GM19463 (cell line): ENCODE measurements at regions not wholly inside any gene's neighbourhood (a gene's known extent, or its start where the extent isn't known, plus 50 kb on each side); places are given as distances from the start of the nearest gene placed in this dataset.
"Not testable (repeated sequence)": the region's sequence is repeated elsewhere in the genome, so short reads cannot be mapped to it uniquely, and the experiment has no call there.

Experiments
- ATAC-seq: cut with Tn5 transposase; IDR thresholded peaks from one replicate; pipeline ENCODE4 v1.9.1; 2021; ENCODE audit warnings: mild to moderate bottlenecking, moderate library complexity; ENCODE audit not compliant: unreplicated experiment

DNA sequence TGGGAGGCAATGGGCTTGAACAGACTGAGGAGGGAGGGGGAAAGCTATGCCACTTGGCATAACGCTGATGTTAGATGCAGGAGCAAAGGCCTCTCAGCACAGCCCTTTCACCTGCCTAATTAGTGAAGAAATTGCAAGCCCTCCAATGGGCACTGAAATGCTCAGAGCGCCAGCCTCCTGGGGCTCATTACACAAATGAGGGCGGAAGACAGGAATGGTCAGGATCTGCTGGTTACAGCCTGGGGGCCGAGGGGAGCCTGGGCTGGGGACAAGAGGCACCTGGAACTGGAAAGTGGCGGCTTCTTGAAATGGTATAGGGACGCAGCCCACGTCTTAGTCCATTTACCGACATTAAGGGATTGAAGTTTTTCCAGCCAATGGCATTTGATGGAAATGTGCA is 50.2 kb upstream of the PLET1 start:
- no peak for ATAC-seq

DNA sequence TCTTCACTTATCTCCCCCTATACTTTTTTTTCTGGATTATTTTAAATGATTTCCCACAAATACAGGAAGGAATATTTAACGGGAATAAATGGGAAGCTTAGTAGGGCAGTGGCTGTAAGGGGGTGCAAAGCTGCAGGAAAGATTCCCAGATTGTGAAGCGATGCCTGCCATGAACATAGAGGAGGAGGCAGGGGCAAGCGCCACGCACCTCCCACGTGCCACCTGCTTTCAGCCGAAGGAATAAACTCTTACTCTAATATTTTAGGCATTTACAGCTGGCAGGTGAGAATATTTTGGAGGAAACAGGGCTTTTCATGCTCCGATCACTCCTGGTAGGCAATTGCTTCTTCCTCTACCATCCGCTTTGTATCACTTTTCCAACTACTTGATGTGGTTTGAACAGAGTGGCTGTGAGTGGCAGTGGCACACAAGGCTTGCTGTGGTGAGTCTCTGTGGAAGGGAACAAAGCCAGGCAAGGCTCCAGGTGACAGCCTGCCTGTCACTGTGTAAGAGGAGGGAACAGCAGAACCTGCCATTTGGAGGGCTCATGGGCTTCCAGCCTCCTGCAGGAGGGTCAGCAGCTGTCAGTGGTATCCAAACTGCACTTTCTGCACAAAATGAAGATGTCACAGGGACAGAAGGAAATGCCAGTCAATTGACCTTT is 54.5 kb upstream of the PLET1 start:
- ATAC-seq = no peak

DNA sequence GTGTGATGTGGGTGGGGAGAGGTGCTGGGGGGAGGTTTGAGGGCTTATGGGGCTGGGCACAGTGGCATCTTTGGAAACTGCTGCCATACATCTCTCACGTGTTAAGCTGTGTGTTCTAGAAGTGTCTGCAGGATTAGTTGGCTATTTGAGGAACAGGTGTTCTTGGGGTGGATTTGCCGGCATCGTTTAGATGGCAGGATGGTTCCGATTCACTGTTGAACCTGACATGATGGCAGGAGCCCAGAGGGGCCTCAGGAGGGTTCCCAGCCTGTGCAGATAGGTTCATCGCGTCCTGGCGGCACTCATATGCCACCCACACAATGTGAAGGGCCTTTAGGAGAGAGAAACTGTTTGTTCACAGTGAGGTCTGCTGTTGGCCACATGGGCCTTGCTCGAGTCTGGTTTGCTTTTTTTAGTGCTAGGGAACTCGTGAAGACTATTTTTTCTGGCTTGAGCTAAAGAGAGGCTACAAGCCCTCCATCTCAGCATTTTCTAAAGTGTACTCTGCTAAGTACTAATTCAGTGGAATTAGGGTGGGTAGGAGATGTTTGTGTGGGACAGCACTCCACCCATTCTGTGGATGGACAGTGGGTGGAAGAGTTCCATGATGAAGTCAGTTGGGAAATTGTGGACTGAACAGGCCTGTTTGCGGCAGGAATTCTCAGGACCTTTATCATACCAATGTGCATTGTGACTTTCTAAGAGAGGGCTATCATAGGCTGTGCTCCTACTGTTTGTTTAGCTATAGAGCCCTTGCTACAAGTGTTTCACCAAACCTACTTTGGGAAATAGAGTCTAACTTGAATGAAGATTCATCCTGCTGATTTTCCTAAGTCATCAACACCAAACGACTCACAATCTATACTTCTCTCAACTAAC is 55.4 kb upstream of the PLET1 start:
- ATAC-seq = no peak

DNA sequence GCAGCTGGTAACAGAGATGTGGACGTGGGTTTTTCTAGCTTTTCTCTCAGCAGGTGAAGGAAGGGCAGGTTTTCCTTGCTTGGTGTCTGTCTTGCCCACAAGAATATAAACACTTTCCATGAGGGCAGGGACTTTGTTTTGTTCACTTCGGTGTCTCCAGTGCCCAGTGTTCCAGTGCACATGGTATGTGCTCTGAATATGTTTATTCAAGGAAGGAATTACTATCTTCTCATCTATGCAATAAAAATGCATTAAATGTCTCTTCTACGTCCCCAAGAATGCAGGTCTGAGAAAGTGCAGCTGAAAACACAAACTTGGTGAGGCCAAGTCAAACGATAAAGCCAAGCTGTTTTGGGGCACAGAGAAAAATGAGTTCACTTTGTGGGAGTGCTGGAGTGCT is 56.3 kb upstream of the PLET1 start:
- no peak for ATAC-seq

DNA sequence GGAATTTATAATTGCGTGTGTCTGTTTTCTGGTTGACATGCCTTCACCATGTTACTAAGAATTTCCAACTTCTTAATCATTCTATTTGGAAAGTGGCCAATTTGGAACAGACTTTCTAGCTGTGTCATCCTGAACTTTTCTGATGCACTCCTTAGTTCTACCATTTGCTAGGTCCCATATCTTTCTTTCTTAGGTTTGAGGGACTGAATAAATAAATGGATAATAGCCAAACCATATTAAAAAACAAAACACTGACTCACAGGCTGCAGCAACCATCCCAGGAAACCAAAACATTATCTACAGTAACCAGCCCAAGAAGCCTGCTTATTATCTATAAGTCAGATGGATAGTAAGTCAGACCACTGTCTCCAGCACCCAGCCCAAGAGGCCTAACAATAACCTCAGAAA is 57.5 kb upstream of the PLET1 start:
- no peak for ATAC-seq

DNA sequence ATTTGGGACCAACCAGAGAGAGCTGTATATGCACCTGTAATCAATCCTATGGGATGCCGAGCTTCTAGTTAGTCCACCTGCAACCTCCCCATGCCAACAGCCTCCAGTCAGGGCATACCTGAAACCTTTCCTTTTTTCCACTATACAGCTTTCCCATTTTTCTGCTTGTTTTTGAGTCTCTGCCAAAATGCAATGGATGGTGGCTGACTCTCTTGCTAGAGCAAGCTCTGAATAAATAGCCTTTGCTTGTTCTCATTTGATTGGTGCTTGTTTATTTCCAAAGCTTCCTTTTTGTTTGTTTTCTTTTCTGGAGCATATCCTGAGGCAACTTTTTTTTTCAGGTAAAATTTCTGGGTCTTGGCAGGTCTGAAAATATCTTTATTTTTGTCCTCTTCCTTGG is 58.0 kb upstream of the PLET1 start:
- no peak for ATAC-seq

DNA sequence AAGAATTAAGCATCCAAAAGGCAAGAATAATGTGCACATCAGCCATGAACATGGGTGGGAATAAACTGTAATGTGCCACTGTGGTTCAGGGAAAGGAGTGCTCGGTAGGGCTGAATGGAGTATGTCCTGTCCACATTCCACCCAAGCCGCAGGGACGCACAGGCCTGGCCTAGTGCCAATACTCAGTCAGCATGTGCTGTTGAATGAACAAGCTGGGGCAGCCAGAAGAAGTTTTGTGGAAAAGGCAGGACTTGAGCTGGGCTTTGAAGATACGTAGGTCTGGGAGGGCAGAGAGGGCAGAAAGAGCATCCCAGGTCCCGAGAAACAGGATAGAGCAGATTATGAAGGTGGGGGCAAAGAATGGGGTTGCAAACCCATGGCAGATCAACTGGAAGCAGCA is 60.0 kb upstream of the PLET1 start:
- ATAC-seq = no peak

DNA sequence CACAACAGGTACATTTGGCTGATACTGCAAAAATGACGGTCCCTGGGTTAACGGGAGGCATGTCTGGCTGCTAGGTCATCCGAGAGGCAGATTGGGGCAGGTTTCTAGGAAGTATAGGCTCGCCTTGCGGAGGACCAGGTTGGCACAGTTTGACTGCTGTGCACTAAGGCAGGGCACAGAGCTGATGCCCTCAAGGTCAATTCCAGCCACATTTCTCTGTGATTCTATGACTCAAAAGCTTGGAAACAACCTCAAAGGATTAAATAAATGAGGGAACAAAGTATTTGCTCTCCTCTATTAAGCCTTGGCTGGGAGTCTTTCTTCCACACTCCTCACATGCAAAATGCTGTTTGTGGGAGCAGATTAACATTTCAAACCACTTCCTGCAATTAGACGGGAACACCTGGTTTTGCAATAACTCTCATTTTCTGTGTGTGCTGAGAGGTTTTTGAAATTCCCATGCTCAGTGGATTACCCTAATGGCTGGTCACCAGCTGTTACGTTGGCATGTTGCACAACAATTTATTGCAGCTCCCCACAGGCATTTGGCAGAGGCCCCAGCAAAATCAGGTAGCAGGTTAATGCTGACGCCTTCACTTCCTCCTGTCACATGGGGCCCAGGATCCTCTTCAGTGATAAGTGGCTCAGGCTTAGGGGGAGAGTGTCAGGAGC is 61.0 kb upstream of the PLET1 start:
- ATAC-seq = no peak

DNA sequence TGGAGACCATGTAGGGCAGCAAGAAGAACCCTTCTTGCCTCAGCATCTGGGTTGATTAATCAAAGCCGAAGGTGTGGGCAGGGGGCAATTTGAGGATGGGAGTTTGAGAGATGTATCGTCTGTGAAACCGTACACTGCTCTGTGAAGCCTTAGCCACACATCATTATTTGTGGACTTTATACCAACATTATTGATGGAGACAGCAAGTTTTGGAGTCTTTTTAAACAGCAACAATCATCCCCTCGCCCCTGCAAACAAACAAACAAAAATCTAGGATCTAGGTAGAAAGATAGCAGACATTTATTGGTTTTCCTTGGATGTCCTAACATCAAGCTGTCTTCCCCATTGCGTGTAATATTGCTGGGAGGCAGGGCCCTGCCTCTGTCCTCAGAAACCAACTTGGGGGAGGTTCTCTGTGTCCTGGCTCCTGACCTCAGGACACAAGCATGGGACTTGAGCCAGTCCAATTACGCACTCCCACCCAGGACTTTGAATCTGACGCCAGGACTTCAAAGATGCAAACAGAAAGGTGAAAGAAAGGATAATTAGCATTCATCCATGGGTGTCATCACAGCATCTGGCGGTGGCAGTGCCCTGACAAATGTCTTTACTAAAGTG is 61.6 kb upstream of the PLET1 start:
- ATAC-seq = no peak

DNA sequence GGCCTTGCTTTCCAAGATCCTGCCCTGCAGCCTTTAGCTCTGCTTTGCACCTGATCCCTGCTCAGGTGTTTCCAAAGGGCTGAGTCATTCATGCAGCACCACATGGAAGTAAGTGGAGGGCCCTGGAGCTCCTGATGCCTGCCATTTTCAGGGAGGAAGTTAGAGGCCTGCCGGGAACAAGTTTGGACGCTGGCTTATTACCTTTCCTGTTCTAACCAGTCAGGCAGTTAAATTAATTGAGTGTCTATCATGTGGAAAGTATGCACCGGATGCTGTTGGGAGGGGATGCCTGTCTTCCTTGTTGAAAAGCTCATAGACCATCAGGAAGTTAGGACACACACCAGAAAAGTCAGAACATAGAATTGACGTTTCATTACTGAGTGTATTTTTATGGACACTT is 73.7 kb upstream of the PLET1 start:
- no peak for ATAC-seq

DNA sequence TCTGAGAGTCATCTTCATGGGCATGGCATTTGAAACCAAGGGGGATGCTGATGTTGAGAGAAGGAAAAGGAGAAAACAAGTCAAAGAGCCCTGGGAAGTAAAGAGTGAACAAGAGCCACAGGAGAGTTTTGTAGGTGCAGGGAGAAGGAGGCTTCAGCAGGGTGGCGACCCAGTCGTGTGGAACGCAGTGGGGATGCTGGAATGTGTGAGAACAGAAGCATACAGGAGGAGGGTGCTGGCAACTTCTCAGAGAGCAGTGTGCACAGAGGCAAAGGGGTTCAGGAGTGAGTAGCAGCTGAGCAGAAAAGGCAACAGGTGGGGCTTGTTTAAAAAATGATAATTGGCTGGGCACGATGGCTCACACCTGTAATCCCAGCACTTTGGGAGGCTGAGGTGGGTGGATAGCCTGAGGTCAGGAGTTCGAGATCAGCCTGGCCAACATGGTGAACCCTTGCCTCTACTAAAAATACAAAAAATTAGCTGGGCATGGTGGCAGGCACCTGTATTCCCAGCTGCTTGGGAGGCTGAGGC is 75.8 kb upstream of the PLET1 start:
- no peak for ATAC-seq

DNA sequence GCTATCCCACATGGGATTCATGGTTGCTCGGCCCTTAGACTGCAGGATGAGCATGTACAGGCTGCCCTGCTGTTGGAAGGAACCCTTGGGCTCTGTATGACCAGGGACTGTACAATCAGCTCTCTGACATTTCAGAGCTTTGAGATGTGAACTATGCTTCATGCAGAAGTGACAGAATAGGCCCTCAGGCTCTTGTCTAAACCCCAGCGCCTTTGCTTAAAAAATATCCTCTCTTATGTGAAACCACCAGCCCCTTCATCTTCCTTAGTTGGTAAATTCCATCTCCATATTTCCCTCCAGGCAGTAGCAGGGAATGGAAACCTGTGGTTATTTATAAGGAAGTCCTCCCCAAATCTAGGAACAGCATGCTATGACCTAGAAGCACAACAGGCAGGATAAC is 78.9 kb upstream of the PLET1 start:
- no peak for ATAC-seq

DNA sequence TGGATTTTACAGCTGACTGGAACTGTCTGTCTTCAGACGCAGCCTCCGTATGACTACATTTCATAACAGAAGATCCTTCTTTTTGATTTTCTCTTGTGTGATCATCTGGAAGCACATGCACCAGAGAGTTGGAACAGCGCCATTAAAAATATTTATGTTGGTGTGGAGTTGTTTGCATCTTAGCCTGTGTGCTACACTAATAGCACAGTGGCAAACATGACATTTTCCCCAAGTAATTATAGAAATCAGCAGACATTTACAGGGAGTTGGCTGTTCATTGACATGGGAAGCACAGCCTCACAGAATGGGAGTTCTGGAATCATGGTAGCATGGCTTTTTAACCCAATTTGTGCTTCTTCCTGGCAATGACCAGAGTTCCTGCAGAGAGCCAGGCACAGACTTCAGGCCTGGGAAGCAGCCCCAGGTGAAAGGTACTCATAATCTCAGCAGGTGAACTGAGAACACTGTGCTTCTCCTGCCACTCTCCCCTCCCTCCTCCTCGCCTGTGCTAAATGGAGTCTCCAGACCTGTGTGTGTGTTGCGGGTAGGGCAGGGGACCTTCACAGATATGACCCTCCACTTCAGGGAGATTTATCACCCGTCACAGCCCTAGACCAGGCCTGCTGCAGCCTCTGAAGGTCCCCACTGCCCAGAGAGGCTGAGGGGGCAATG is 82.8 kb upstream of the PLET1 start:
- ATAC-seq = no peak

DNA sequence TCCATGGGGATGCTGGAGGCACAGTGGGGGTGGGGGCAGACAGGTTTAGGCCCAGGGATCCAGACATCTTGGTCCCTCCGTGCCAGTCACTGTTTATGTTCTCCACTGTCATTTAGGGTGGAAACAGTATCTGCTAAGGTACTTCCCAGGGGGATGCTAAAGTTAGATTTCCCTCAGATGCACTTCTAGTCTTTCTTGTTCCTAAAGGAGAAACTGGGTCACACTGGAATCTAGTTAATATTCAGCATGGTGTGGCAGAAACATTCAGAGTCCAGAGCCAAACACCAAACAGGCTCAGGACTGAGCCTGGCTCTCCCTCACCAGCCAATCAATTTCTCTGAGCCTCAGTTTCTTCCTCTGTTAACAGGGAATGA is 83.4 kb upstream of the PLET1 start:
- no peak for ATAC-seq

DNA sequence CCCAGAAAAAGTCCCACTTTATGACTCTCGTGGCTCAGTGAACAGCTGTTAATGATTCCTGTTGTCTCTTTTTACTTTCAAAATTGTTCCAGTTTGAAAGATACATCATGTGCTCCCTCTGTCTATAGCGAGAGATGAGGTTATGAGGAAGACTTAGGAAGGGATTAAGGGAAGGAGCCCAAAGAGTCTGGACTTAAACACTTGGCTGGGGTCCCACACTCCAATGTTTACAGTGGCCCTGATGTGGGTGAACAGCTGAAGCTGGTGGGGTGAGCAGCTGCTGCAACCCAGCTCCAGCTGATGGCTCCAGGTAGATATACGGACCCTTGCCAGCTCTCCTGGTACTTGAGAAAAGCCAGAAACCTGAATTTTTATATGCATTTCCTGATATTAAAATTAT is 84.5 kb upstream of the PLET1 start:
- ATAC-seq = no peak

DNA sequence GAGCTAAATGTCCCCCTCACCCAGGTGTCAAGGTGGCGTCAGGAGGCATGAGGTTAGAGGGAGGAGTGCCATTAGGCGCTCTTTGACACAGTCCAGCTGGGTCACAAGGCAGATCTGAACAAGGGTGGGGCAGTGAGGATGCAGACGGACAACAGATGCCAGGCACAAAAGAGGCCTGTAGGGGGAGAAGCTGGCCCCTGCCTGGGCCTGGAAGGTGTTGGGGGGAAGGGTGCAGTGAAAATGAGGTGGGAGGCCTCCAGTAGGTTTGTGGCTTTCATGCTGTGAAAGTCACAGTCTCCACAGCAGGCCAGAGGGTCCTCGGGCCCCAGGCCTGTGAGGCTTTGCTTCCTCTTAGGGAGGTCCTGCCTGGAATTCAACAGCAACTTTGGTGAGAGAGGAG is 85.0 kb upstream of the PLET1 start:
- ATAC-seq = no peak

DNA sequence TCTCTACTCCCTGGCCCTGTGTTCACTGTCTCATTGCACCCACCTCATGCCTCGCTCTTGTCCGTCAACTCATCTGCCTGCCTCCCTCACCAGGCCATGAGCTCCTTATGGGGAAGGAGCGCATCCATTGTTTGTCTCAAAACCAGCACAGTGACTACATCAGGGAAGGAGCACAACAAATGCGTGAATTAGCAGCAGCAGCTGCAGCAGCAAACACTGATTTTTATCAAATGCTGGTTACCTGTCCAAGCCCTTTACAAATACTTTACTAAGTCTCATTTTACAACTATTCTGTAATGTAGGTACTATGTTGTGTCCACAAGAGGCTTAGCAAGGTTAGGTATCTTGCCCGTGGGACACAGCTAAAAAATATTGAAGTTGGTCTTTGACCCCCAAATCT is 85.9 kb upstream of the PLET1 start:
- ATAC-seq = no peak

DNA sequence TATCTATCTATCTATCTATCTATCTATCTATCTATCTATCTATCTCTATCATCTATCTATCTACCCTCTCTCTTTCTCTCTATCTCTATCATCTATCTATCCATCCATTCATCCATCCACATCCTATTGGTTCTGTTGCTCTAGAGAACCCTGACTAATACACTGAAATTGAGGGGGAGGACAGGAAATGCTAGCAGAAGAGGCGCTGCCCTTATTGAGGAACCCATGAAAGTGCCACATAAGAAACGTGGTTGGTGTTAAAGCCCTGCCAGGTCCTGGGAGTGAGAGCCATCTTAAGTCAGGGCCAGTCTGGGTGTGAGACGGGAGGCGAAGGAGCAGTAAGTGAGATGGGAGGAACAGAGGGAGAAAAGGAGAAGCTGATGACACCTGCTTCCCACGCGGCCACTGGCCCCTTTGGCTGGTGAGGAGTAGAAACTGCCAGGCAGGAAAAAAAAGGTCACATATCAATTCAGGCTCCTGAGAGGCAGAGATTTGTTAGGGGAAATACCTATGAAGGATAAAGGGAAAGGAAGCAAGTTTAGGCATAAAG is 87.9 kb upstream of the PLET1 start:
- no peak for ATAC-seq

DNA sequence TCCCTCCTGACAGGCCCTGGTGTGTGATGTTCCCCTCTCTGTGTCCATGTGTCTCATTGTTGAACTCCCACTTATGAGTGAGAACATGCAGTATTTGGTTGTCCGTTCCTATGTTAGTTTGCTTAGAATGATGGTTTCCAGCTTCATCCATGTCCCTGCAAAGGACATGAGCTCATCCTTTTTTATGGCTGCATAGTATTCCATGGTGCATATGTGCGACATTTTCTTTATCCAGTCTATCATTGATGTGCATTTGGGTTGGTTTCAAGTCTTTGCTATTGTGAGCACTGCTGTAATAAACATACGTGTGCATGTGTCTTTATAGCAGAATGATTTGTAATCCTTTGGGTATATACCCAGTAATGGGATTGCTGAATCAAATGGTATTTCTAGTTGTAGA is 90.8 kb upstream of the PLET1 start:
- ATAC-seq = not testable (repeated sequence)

DNA sequence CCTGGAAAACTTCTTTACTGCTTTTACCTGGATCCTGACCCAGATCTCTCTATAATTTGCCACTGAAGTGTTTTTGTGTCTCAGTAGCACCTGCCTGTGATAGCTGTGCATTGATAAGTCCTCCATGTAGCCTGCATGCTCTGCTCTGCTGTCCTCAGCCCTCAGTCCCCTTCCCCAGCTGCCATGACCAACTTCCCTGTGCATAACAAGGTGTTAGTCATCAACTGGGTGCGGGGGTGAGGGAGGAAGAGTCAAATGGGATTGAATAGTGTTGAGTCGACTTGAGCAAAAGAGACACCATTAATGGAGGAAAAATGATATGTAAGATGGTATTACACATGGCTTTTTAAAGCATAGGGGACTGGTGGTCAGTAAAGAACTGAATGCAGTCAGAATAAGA is 92.2 kb upstream of the PLET1 start:
- no peak for ATAC-seq

DNA sequence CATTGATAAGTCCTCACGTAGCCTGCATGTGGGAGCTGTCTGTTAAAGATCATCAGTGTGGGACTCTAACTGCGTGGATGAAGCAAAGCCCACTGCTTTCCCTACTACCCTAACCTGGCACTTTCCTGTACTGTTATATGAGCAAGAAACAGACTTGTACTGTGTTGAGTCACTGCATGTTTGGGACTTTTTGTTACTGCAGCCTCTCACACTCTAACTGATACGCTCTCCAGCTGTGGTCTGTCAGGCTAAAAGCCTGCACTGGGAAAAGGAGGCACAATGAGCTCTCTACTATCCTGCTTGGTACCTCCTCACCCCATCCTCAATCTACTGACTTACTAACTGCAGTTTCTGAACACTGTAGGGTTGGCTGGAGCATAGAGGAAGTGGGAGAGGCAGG is 93.7 kb upstream of the PLET1 start:
- ATAC-seq = no peak
